GM12874 (cell line): ENCODE measurements at regions not wholly inside any gene's neighbourhood (a gene's known extent, or its start where the extent isn't known, plus 50 kb on each side); places are given as distances from the start of the nearest gene placed in this dataset.

ENCODE experiments used
- TF ChIP-seq, protein P1 (sequence below): IDR thresholded peaks from 2 replicates; pipeline ENCODE4 v1.5.1; 2011; ENCODE audit warnings: low read depth, mild to moderate bottlenecking, control low read depth, low read length, moderate library complexity; ENCODE audit not compliant: insufficient read depth

DNA sequence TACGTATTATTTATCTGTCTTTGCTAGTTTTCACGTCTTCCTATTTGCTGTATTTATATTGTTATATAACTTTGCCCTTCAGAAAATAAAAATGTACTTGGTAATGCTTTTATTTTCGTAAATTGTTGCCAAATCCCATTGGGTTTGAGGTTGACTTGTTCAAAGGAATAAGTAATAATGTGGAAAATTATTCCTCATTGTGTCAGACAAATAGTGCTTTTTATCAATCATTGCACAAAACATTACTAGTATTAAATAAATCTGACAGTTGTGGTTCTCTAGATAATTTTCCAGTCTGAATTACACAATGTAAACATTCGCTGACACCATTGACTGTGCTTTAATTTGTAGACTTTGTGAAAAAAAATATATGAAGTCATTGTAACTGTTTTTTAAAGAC, 798.3 kb upstream of the TMEFF2 start:
- TF ChIP-seq, protein P1, sequence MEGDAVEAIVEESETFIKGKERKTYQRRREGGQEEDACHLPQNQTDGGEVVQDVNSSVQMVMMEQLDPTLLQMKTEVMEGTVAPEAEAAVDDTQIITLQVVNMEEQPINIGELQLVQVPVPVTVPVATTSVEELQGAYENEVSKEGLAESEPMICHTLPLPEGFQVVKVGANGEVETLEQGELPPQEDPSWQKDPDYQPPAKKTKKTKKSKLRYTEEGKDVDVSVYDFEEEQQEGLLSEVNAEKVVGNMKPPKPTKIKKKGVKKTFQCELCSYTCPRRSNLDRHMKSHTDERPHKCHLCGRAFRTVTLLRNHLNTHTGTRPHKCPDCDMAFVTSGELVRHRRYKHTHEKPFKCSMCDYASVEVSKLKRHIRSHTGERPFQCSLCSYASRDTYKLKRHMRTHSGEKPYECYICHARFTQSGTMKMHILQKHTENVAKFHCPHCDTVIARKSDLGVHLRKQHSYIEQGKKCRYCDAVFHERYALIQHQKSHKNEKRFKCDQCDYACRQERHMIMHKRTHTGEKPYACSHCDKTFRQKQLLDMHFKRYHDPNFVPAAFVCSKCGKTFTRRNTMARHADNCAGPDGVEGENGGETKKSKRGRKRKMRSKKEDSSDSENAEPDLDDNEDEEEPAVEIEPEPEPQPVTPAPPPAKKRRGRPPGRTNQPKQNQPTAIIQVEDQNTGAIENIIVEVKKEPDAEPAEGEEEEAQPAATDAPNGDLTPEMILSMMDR: no peak

DNA sequence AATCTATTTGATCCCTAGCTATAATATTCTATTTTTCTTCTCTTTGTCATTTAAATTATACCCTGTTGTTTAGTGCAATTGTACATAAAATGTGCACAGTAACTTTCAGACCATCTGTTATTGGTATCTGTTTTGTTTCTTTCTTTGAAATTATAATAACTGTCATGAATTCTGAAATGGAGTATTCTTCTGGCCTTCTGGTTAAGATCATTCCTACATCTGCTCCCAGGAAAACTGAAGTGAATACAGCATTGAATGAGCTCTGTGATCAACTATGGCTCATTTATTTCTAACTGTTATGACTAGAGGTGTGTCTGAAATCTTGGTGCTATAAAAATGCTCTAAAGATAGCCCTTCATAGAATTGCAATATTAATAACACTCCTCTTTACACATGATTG, 788.4 kb upstream of the TMEFF2 start:
- TF ChIP-seq, protein P1: no peak

DNA sequence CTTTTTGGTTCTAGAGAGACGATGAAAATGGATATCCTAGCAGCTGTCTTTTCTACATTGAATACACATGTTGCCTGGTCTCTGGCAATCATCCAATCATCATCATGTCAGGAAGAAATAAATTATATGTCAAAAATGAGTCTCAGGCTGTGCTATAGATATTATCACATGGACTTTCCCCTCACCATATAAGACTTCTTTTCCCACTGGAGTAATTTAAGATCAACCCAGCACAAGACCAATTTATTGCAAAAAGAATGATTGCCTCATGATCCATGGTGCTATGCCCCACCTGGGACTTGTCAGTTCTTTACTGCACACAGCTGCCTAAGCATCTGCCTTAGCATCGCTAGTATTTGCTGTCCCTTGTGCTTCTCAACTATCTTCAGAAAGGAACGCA, 783.7 kb upstream of the TMEFF2 start:
- TF ChIP-seq, protein P1: no peak

DNA sequence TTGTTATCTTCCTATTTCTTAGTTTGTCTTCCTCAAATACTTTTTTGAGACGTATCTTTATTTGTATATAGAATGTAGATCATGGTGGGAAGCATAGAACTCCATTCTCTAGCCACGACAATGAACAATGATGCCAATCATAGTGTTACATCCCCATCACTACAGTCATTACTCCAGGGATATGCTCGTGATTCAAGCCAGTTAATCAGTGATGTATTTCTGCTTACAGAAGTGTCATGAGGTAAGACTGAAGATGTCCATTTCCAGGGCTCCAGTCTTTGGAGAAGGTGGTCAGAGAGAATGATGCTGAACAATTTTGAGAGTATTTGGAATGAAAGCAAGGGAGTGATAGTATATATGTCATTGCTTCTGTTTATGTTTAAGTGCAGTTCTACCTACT, 777.2 kb upstream of the TMEFF2 start:
- TF ChIP-seq, protein P1: no peak

DNA sequence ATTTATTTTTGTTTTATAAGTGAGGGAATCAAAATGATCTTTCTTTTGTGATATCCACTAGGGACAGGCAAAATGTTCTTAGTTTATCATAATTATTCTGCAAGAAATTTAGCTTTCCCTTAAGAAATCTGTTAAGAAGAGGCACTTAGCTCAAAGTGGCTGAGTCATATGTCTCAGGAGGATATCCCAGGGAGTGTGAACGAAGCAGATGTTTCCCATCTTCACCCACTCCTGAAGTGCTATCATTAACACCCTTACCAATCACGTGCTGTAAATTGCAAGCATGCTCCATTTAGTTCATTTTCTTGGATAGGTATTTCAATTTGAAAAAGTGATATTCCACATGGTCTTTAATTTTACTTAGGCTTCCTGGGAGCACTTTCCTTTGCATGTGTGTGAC, 774.3 kb upstream of the TMEFF2 start:
- TF ChIP-seq, protein P1: no peak

DNA sequence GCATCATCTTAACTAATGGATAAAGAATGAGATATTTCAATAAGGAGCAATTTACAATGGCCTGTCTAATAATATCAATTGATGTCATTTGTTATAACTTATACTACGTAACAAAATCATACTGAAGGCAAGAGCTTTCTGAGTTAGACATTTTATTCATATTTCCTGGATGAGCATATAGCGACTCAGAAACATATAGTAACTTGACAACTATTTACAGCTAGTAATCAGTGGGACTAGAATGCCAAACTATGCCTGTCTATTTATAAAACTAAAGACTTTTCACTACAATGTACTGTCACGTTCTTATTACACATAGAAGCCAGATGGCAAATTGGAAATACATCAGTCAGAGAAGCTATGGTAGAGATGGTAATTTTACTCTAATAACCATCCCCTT, 766.2 kb upstream of the TMEFF2 start:
- TF ChIP-seq, protein P1: no peak

DNA sequence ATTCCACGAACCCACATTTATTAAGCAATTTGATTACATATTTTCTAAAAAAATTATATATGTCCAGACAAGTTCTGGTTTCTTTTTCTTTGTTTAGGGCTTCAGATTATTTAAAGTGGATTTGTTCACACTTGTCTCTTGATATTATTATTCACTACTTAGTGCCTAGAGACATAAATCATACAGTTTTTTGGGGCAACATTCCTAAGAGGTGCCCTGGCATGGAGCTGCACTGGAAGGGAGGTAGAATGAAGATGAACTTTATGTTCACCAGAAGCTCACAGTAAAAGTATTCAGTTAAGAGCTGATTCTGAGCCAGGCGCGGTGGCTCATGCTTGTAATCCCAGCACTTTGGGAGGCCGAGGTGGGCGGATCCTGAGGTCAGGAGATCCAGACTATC, 762.7 kb upstream of the TMEFF2 start:
- TF ChIP-seq, protein P1: no peak

DNA sequence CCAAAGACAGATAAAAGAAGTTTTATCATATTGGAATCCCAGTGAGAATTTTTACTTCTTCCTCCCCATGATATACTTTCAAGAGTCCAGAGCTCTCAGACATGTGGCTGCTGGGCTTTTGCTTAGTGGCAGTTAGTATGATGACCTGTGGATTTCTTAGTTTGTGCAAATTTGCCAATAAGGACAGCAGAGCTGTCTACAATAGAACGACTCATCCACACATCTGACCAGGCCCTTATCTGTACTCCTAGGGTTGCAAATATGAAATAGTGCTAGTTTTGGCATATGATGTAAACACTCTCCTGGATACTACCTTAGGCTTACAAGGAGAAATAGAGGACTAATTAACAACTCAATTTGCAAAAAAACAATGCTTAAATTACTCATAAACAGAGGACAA, 758.4 kb upstream of the TMEFF2 start:
- TF ChIP-seq, protein P1: no peak
